Activated T-helper 9 cell treated with anti-CD3 and anti-CD28 coated beads, Interleukin-2, amount 50 U/mL, for 16 hours (primary cell): ENCODE measurements at regions not wholly inside any gene's neighbourhood (a gene's known extent, or its start where the extent isn't known, plus 50 kb on each side); places are given as distances from the start of the nearest gene placed in this dataset.

Experiments
- DNase-seq: peaks from one replicate; pipeline ENCODE4 v3.0.0-alpha.2; 2020; ENCODE audit warnings: low read depth

GRCh38 chr2:126406267-126406666 lies 249.7 kb upstream of the GYPC start:
- DNase-seq: no peak

GRCh38 chr2:126408671-126409070 lies 247.3 kb upstream of the GYPC start:
- DNase-seq: no peak

GRCh38 chr2:126409850-126410249 lies 246.1 kb upstream of the GYPC start:
- DNase-seq: no peak

DNA sequence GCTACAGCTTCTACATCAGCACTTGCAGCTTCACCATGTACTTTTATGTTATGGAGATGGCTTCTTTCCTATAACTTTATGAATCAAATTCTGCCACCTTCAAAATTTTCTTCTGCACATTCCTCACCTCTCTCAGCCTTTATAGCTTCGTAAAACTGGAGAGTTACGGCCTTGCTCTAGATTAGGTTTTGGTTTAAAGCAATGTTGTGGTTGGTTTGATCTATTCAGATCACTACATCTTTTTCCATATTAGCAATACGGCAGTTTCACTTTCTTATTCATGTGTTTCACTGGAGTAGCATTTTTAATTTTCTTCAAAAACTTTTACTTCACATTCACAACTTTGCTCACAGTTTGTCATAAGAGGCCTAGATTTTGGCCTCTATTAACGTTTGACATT lies 242.9 kb upstream of the GYPC start:
- DNase-seq: no peak

GRCh38 chr2:126419403-126419802 lies 236.6 kb upstream of the GYPC start:
- DNase-seq: no peak

DNA sequence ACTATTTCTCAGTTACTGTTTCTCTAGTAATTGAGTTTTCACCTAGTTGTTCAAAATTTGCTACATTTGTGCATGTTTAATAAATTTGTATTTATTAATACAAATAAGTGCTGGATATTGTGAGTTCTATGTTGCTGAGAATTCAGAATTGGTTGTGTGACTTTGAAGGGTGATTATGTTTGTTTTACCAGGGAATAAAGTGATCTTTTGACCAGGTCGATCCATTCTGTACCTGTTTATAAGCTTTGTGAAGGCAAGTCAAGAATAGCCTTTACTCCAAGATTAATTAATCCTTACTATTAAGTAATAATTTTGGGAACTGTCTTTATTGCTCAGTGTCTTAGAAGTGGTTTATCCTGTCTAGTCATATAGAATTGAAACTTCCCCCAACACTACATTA lies 230.0 kb upstream of the GYPC start:
- no peak for DNase-seq

GRCh38 chr2:126429103-126429502 lies 226.9 kb upstream of the GYPC start:
- DNase-seq: no peak

DNA sequence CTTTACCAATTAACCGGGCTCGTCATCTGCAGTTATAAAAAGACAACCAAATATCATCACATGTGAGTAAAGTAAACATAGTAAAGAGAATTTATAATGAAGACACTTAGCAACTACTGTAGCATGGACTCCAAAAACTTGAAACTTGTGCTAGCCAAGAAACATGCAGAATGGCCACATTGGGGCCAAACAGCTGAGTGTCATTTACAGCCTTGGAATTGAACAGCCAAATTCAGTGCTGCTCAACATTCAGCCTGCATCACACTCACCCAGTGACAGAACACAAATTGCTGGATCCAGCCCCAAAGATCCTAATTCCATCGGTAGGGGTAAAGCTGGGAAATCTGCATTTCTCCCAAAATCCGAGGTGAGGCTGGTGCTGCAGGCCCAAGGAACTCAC lies 224.8 kb upstream of the GYPC start:
- no peak for DNase-seq

- DNase-seq: no peak
Measured at GRCh38 chr2:126436411-126436810, 219.5 kb upstream of the GYPC start.

- no peak for DNase-seq
Measured at GRCh38 chr2:126437016-126437415, 218.9 kb upstream of the GYPC start.

GRCh38 chr2:126444512-126444911 lies 211.4 kb upstream of the GYPC start:
- no peak for DNase-seq

- no peak for DNase-seq
Measured at GRCh38 chr2:126446106-126446695, 209.8 kb upstream of the GYPC start.

DNA sequence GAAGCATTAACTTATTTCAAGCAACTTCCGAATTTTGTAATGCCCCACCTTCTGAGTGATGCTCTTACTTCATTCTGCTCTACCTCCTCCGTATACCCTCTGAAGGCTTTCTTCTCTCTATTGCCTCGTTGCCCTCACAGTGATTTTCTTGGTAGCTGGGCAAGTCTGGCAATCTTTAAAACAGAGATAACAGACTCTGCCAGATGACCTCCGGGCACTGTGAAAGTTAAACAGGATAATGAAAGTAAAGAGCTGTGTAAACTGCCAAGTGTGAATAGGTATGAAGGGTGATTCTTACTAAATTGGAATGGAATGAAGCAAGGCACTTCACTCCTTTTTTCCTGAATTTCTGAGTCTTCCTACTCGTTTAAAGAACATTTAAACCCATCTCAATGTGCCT lies 207.3 kb upstream of the GYPC start:
- no peak for DNase-seq

DNA sequence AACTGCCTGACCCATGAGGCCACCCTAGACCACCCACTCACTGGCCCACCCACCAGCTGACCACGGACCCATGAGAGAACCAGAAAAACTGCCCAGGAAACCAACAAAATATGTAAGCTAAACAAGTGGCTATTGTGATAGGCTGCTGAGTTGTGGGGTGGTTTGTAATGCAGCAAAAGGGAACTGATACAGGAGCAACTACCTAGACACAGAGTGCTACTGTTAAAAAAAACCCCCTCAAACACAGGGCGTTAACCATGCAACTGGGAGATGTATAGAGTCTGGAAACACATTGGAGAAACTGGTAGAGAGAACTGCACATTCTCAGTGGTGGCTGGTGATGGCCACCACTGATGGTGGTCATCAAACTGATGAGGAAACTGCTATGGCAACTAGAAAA lies 206.3 kb upstream of the GYPC start:
- no peak for DNase-seq

DNA sequence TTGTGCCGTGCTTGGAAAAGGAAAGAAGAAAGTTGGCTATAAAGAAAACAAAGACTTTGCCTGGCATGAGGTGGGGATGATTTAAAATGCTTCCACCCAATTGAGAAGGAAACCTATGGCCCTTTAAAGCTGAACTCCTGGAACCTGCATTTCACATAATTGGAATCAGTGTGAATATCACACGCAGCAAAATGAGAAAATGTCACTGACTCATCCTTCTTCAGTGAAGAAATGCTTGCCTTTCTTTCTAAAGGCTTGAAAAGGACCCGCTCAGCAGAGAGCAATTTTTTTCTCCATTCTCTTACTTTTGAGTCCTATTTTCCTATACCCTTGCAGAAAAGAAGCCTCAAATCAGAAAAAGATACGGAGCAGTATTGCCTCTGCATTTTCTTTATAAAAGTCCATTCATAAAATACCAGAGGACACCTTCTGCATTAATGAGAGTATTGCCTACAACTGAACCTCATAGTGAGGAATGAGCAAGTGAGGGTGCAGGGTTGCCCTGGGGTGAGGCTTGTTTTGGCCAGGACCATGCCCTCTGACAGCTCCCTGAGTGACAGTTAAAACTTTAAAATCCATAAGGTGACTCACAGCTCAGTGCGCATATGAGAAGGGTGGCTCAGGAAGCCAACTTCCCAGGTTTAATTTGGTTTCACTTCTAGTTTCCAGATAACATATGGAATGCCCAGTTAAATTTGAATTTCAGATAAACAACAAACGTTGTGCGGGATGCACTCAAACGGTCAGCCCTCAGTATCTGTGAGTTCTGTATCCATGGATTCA lies 191.9 kb upstream of the GYPC start:
- no peak for DNase-seq

DNA sequence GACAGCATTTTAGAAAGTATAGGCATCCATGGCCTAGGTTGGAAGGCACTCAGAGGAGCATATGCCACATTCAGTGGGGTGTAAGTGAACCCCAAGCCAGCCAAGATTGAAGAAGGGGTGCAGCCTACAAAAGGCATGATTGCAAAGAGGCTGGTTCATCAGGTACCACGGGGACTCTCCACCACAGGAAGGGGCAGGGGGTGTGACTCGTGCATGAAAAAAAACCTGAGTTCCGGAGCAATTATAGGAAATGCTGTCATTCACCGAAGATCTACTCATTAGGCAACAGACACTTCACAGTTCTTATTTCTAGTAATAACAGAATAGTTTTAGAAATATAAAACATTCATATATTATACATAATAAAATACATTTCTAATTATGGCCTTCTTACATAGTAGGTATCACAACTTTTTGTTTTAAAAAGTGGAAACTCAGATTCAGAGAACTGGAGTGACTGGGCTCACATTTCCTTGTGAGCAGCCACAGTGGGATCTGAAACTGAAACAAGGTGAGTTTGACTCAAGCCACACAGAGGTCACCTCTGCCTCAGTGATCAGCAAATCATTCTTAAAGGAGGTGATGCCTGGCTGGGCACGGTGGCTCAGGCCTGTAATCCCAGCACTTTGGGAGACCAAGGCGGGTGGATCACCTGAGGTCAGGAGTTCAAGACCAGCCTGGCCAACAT lies 188.4 kb upstream of the GYPC start:
- DNase-seq: no peak

- no peak for DNase-seq
Measured at GRCh38 chr2:126475031-126475430, 180.9 kb upstream of the GYPC start.

GRCh38 chr2:126476691-126477090 lies 179.3 kb upstream of the GYPC start:
- no peak for DNase-seq

DNA sequence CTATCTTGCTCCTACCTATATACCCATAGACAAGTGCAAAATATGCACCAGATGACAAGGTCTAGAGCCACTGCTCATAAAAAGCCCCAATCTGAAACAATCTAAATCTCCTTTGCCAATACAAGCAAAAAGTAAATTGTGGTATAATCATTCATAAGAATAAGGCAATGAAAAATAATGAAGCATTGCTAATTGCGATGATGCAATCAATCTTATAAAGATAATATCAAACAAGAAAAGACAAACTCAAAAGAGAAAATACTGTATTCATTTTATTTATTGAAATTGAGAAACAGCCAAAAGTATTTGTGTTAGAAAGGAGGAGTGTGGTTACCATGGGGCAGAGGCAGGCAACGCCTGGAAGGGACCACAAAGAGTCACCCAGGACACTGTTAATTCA lies 175.9 kb upstream of the GYPC start:
- DNase-seq: no peak

GRCh38 chr2:126482582-126483464 lies 173.1 kb upstream of the GYPC start:
- DNase-seq: no peak

GRCh38 chr2:126494593-126494992 lies 161.4 kb upstream of the GYPC start:
- DNase-seq: no peak

DNA sequence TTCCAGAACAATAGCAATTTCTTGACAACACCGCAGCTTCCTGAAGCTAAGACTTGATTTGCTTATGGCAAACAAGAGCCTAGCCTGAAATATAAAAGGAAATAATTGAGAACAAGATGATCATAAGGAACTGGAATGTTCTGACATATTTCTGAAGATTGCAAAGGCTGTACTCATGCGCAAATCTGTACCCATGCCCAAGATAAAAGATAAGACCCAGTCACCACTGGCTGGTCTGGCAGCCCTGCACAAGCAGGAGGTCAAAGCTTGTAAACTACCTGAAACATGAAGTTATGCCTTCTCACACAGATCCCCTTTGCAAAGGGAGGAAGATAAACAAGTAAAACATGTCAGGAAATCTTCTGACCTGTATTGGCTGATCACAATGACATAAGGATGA lies 160.8 kb upstream of the GYPC start:
- DNase-seq: no peak
